Tibial nerve (tissue), 4 donors: ENCODE measurements at regions not wholly inside any gene's neighbourhood (a gene's known extent, or its start where the extent isn't known, plus 50 kb on each side); places are given as distances from the start of the nearest gene placed in this dataset.

ENCODE experiments used
- CTCF ChIP-seq, 5 experiments: fragments of 200-600 bp in 3 of 5; fragments of 450-650 bp in 2 of 5; sonication (generic) in 3 of 5; IDR thresholded peaks; one replicate each; pipeline ENCODE4 v1.5.1; 2016 to 2019; ENCODE audit warnings: antibody characterized with exemption in 5 of 5, mild to moderate bottlenecking in 3 of 5, moderate library complexity in 2 of 5
- EP300 ChIP-seq, 2 donors: sonication (generic); formaldehyde crosslinking; IDR thresholded peaks; one replicate each; pipeline ENCODE4 v1.6.1; 2017; ENCODE audit warnings: antibody characterized with exemption in 2 of 2, mild to moderate bottlenecking in 1 of 2
- POLR2A ChIP-seq, 2 donors: fragments of 450-650 bp; IDR thresholded peaks; one replicate each; pipeline ENCODE4 v1.6.1; 2017; ENCODE audit warnings: antibody characterized with exemption in 2 of 2, mild to moderate bottlenecking in 2 of 2, moderate library complexity in 2 of 2

- TF ChIP-seq CTCF (IDR thresholded peaks at IDR 0.05) (no peak), POLR2A (IDR thresholded peaks at IDR 0.05) (no peak), EP300 (IDR thresholded peaks at IDR 0.05) (no peak)
Measured at GRCh38 chr16:86991679-86992078, 325.5 kb downstream of the C16orf95 start.
